GM18870 (cell line): ENCODE measurements at regions not wholly inside any gene's neighbourhood (a gene's known extent, or its start where the extent isn't known, plus 50 kb on each side); places are given as distances from the start of the nearest gene placed in this dataset.
A peak's percentile ranks its signal among the peaks of the same experiment; 100 is the strongest.

Experiments used
- ATAC-seq: cut with Tn5 transposase; IDR thresholded peaks from one replicate; pipeline ENCODE4 v1.9.1; 2021; ENCODE audit warnings: moderate library complexity; ENCODE audit not compliant: unreplicated experiment

DNA sequence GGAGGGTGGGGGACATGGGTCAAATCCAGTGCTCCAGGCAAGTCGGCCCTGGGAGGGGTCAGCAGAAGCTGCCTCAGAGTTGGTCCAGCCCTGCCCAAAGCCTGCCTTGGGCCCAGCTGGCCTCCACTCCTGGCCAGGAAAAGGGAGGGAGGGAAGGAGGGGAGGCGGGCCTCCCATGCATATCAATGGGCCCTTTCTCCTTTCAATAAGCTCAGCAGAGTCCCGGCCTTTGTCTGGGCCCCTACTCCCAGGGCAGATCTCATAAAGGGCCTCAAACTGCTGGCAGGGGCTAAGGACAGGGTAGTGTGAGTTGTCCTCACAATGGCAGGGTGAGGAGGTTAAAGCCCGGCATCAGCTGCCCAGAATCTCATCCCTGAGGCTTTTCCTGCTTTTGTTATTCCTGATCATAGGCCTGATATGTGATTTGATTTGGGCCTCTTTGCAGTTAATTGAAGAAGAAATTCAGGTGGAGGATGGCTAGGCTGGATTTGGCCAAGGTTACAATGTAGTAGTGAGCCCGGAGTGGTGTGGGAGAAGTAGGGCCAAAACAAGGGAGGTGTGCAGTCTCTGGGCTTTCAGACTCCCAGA lies 121.1 kb upstream of the ATP6AP2 start:
- no peak for ATAC-seq

DNA sequence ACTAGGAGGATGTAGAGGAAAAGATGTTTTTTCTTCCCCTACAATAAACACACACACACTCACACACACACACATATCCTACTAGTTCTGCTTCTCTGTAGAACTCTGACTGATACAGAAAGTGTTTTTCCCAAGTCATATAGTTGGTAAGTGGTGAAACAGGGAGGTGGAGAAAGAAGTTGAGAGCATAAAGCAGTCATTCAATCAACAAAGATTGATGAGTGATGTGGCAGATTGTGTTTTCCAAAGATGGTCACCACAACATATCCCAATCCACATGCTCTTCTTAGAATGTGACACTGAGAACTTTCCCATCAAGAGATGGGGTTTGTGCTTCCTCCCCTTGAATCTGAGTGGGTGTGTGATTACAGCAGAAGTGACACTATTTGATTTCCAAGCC lies 123.4 kb upstream of the ATP6AP2 start:
- no peak for ATAC-seq

DNA sequence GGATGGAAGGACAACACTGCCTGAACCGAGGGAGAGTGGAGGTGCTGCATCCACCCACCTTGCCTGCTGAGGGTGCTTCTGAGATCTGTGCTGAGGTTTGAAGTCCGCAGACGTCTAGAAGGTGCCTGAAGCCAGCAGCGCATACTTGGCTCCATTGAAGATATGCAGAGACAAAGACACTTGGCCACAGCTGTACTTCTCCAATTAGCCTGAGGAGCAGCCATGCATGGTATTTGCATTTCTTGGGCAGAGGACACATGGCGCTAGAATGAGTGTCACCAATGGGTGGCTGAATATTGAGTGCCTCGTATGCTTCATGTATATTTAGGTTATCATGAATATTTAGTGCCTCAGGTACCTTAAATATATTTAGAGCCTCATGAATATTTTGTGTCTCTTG lies 128.7 kb upstream of the ATP6AP2 start:
- no peak for ATAC-seq

DNA sequence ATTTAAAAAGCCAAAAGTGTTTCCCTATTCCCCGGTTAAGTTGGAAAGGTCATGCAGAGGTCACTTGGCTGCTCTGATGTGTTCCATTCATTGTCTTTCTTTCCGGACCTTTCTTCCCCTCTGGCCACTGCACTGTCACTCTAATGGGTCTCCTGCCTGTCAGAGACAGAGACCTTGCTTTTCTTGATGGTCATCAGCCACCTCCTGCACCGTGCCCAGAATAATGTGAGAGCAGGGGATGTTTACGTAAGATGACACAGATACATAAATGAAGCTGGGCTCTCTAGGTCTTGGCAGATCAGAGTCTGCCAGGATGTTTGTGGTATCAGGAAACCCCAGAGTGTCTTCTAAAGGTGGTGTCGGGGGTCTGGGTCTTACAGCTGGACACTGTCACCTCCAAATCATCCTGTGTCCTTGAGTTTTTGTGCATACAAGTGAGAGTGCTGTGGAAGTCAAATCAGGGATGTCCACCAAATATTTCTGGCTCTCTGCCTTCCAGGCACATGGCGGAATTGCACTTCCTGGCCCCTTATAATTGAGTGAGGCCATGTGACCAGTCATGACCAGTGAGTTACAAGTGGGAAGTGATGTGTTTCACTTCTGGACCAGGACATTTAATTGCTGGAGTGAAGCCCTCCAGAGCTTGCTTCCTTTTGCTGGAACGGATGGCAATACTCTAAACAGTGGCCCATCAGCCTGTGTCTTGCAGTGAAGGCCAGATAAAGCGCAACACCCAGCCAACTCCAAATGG lies 130.6 kb upstream of the ATP6AP2 start:
- ATAC-seq: no peak

DNA sequence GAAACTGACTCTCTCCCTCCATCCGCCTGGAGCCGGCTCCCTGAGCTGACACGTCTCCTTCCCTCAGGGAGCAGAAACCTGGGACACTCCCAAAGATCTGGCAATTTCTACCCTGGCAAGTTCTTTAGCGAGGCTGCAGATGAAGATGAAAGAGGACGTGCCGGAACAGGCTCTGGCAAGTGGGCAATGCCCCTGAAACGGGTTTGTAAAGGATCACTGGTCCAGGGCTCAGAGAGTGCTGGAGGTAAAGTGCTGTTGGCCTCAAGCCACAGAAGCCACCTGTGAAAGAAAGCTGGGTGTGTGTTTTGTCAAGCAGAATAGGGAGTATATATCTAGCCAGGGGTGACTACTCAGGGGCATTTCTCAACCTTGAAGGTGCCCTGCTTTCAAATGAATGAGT lies 131.4 kb upstream of the ATP6AP2 start:
- no peak for ATAC-seq

DNA sequence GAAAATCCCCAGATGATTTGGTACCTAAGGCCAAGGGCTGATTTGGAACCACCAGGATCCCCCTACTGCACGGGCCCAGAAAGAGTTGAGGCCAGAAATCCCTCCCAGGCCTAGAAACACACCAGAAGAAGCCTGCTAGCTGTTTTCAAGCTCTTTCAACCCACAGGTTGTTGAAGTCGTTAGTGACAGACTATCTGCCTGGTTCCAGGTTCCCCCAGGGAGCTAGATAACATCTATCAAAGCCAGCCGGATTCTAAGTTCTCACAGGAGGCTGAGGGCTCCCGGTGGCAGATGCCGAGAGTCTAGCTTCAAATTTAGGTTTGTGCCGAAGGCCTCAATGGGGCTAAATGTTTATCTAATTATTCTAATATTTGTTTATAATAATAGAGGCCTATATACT lies 132.0 kb upstream of the ATP6AP2 start:
- no peak for ATAC-seq

DNA sequence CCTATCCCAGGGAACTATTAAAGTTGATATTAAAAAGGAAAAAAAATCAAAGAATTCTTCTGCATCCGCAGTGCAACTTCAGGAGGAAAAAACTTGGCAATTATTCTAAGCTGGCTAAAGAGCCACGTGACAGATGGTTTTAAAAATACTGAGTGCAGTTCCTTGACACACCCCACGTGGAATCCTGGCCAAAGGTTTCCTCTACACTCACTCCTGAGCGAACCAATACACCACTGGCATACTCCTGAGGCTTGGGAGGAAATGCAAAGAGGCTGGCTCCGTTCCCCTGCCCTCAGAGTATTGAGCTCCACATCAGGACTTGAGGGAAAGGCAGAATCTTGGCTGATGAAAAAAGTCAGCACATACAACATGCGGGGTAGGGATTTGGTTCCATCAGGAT lies 133.8 kb upstream of the ATP6AP2 start:
- no peak for ATAC-seq

DNA sequence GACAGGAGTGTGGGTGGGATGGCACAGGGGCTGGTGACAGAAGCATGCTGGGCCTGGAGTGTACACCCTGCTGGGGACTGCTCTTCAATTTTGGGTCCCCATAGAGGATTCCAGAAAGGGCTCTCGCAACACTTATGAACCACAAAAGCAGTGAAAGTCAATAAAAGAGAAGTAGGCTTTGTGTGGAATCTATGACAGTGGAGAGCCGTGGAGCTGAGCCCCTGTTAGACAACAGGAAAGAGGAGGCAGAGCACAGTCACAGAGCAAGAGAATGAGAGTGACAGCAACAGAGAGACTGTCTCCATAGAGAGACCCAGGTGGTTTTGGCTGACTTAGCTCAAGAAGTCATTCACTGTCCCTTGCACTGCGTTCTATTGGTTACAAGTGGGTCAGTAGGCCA lies 135.1 kb upstream of the ATP6AP2 start:
- ATAC-seq: no peak

DNA sequence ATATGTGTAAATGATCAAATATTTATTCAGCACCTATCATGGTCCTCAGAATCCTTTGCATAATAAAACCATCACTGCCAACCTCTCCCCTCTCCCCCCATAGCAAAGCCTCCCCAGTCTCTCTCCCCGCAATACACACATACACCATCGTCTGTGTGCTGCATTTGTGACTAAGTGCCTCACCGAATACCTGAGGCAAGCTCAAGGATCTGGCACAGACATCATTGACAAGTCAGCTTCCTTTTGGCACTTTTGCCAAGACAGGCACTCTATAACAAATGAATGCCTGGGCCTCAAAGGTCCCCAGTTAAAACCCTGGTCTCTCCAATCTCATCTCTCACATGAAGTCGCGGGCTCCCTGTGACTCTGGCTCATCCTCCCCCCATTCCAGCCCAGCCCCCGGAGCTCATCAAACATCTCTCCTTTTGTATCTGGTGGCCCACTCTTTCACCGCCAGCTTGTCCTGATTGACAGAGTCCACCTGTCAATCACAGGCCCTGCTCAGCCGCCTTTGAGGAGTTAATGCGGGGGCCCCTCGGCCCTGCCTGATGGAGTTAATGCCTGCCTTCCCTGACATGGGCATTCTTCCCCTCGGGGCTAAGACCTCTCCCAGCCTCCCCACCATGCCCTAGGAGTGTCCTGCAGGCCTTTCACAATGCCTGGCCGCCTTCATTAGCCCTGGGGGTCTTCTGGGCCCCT lies 135.8 kb upstream of the ATP6AP2 start:
- ATAC-seq: no peak

DNA sequence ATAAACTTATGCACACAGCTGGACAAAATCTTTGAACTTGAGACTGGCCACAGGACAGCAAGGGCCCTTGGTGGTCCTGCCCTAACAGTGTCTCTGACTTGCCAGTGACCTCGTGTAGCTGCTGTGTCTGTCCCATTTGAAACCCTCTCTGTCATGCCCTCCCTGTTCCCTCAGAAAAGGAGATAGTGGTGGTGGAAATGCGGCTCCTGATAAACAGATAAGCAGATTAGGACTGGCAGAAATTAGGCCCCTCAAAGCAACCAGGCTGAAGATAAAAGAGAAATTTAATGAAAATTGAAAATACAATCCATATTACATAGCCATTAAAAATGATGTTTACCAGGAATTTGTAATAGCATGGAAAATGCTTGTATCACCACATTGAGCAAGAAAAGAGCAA lies 136.6 kb upstream of the ATP6AP2 start:
- no peak for ATAC-seq

DNA sequence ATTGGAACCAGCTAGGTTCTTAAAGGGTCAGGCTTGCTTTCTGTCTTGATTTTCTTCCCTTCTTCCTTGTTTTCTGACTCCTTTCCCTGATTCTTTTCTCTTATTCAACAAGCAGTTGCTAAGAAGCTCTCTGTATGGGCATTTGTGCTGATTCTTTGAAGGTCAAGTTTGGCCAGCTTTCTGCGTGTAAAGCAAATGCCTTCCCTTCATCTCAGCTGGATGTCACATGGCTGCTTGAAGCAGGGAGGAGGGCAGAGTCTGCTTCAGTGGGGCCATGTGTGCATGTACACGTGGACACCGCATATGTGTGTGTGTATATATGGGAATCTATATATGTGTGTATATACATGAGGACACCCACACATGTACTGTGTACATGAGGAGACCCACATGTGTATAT lies 139.9 kb upstream of the ATP6AP2 start:
- ATAC-seq: no peak

DNA sequence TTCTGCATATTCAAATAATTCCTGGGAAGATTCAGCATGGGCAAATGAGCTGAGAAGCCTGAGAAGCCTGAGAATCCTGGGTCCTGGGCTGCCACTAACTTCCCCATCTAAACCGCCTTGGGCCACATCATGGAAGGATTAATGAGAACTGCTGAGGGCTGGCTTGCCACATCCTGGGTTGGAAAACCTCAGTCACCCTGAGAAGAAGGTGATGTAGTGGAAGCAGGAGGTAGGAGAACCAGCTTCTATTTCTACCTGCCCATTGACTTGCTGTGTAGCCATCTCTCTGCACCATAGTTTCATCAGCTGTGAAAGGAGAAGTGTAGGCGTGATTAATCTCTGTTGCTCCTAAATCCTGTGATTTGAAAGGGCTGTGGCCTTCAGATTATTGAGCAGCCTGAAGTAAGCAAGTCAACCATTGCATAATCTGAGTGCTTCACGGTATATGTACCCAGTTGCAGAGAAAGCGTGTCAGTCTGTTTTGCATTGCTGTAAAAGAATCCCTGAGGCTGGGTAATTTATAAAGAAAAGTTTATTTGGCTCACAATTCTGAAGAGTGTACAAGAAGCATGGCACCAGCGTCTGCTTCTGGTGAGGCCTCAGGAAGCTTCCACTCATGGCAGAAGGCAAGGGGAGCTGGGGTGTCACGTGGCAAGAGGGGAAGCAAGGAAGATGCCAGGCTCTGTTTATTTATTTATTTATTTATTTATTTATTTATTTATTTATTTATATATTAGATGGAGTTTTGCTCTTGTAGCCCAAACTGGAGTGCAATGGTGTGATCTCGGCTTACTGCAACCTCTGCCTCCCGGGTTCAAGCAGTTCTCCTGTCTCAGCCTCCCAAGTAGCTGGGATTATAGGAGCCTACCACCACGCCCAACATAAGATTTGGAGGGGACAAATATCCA lies 140.9 kb upstream of the ATP6AP2 start:
- ATAC-seq: no peak

DNA sequence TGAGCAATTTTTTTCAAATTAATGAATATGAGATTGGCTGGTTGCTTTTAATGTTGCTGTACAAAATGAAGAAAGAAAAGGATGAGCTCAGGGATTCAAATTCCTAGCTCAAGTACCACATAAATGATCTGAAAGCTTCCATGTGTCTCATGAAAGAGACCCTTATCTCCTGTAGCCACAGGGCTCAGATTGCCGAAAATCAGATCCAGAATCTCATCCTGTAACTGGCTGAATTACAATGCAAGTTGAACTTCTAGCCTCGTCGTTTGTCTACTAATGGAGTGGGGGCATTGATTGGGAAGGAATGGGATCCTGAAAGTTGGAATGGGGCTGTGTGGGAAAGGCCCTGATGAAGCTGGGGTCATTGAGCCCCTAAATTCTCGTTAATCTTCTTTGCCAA lies 143.4 kb upstream of the ATP6AP2 start:
- no peak for ATAC-seq

DNA sequence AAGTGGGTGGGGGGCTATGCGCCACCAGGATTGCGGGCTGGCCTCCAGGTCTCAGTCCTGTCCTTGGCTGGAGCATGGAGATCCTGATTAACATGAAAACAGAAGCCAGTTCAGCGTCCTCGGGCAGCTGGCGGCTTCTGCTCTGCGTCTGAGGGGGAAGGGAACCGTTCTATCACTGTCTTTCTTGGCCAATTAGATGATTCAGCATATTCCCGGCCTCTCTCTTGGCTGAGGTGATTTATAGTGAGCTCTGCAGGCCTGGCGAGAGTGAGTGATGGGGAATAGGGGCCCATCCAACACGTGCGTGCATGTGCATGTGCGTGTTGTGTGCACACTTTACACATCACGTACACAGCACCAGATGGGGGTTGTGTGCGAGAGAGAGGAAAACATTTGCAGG lies 145.8 kb upstream of the ATP6AP2 start:
- no peak for ATAC-seq

DNA sequence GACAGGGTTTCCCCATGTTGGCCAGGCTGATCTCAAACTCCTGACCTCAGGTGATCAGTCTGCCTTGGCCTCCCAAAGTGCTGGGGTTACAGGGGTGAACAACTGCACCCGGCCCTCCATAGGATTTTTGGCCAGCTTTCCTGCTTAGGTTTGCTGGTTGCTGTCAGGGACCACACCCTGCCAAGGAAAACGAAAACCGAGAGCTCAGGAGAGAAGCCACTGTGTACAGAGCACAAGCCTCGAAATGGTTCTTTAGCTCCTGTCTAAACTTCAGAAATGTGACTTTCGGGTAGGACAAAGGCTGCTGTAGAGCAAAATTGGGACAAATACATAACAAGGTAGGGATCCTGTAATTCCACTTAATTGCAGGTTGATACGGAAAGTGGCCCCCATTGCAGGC lies 146.3 kb upstream of the ATP6AP2 start:
- no peak for ATAC-seq

DNA sequence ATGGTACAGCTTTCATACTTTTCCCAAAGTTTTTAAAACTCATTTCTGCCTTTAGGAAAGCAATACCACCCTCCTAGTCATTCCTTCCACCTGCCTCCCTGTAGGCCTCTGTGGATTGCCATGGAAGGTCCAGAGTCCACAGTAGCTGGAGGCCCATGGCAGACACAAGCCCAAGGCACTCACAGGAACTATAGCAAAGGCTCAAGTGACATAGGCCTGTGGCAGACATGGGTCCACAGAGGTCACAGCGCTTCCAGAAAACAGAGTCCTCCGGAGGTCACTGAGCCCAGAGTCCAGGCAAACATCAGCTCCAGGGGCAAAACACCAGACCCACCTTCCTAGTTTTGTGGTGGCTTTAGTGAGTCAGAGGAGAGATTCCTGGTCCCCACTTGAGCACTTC lies 147.6 kb upstream of the ATP6AP2 start:
- no peak for ATAC-seq

DNA sequence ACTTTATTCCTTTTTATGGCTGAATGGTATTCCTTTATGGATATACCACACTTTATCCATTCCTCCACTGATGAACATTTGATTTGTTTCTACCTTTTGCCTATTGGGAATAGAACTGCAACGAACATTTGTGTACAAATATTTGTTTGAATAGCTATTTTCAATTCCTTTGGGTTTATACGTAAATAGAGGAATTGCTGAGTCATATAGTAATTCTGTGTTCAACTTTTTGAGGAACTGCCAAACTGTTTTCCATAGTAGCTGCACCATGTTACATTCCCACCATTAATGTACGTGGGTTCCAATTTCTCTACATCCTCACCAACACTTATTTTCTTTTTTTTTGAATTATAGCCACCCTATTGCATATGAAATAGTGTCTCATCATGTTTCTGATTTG lies 156.5 kb upstream of the ATP6AP2 start:
- ATAC-seq: no peak

DNA sequence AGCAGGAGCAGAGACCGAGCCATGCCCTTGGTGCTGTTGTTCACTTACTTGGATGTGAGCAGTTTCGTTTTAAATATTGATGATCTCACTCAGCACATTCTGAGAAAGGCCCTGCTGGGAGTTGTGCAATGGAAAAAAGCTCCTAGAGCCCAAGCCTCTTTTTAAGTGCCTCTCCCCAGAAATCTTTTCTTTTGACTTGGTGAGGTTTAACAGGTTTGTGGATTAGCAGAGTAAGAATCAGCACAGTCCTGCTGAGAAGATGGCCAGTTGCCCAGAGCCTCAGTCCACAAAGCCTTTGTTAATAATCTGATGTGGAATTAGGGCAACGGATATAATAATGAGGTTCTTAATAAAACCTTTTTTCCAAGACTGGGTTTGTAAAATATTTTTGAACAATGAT lies 157.5 kb upstream of the ATP6AP2 start:
- ATAC-seq: no peak

DNA sequence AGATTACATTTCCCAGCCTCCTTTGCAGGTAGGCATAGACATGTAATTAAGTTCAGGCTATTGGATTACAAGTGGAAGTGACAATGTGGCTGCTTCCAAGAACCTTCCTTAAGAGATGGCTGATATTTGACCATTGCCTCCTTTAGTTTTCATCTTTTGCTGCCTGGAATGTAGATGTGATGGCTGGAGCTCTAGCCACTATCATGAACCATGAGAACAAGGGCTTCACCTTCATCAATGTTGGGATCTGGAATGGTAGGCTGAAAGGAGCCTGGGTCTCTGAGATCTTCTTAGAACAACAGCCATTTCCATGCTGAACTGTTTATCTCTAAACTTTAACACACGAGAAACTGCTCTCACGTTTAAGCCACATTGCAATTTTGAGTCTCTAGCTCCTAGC lies 158.7 kb upstream of the ATP6AP2 start:
- ATAC-seq: no peak

DNA sequence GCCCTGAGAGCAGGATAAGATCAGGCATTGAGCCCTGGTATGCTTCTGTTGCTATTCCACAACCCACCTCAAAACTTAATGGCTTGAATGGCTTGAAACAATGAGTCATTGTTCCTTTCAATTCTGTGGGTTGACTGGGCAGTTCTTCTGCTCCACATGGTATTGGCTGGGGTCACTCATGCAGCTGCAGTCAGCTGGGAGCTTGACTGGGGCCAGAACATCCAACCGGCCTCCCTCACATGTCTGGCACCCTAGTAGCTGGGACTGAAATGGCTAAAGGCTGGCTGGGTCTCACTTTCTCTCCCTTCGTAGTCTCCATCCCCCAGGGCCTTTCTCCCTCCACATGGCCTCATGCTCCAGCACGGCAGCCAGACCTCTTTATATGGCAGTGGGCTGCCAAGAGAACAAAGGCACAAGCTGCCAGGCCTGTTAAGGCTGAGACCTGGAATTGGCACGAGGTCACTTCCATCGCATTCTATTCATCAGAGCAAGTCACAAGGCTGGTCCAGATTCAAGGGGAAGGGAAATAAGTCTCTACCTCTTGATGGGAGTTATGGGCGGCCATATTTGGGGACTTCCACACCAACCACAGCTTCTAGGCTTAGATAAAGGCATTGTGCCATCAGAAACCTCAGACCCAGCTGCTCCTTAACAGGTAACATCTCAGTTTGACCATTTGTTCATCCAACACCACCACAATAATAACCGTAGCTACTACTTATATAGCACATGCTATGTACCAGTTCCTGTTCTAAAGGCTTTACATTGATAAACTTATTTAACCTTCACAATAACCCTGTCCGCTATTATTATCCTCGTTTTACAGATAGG lies 159.7 kb upstream of the ATP6AP2 start:
- peak; percentile 49 for ATAC-seq

DNA sequence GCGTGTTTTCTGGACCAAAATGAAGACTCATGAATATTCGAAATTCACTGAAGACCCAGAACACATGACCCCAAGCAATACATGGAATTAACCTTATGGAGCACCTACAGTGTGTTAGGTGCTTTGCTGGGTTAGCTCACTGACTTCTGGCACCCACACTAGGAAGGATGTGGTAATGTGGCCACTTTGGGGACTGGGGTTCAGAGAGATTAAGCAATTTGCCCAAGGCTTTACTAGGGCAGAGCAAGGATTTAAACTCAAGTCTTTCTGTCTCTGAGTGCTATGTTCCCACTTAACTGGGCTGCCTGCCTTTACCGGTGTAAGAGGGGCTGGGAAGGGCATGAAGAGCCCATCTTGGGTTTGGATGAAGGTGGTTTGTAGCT lies 162.0 kb upstream of the ATP6AP2 start:
- ATAC-seq: no peak
